SK-N-SH treated with all-trans-retinoic acid at 6 μM for 48 hours (cell line): ENCODE measurements at regions not wholly inside any gene's neighbourhood (a gene's known extent, or its start where the extent isn't known, plus 50 kb on each side); places are given as distances from the start of the nearest gene placed in this dataset.

Experiments used
- ATAC-seq: fragments of 200-7000 bp; cut with Tn5 transposase; 3 replicates; pipeline ENCODE4 v1.9.1; 2020; ENCODE audit warnings: mild to moderate bottlenecking, moderate library complexity
- BACH2 ChIP-seq: fragments of 250-450 bp; sonication (Bioruptor Pico); IDR thresholded peaks from 2 replicates; pipeline ENCODE4 v1.9.0; 2021; ENCODE audit warnings: mild to moderate bottlenecking, borderline replicate concordance
- CSDC2 ChIP-seq: fragments of 250-450 bp; sonication (Bioruptor Pico); IDR thresholded peaks from 2 replicates; pipeline ENCODE4 v1.5.0; 2020; ENCODE audit warnings: mild to moderate bottlenecking, moderate library complexity
- ESRRG ChIP-seq: fragments of 250-450 bp; sonication (Bioruptor Pico); IDR thresholded peaks from 2 replicates; pipeline ENCODE4 v1.6.1; 2021; ENCODE audit warnings: mild to moderate bottlenecking
- GLIS3 ChIP-seq: fragments of 250-450 bp; sonication (Bioruptor Pico); IDR thresholded peaks from 2 replicates; pipeline ENCODE4 v1.5.0; 2020; ENCODE audit warnings: mild to moderate bottlenecking, moderate library complexity
- ISL1 ChIP-seq: fragments of 250-450 bp; sonication (Bioruptor Pico); IDR thresholded peaks from 2 replicates; pipeline ENCODE4 v2.1.2; 2022; ENCODE audit warnings: mild to moderate bottlenecking, moderate library complexity
- OSR1 ChIP-seq: fragments of 250-450 bp; sonication (Bioruptor Pico); IDR thresholded peaks from 2 replicates; pipeline ENCODE4 v1.8.0; 2022; ENCODE audit warnings: moderate library complexity, mild to moderate bottlenecking, inconsistent platforms
- PPARA ChIP-seq: fragments of 250-450 bp; sonication (Bioruptor Pico); IDR thresholded peaks from 2 replicates; pipeline ENCODE4 v1.5.0; 2020; ENCODE audit warnings: mild to moderate bottlenecking, borderline replicate concordance
- RARB ChIP-seq: fragments of 250-450 bp; sonication (Bioruptor Pico); IDR thresholded peaks from 2 replicates; pipeline ENCODE4 v1.8.0; 2021; ENCODE audit warnings: mild to moderate bottlenecking, moderate library complexity
- SNAI2 ChIP-seq: fragments of 250-450 bp; sonication (Bioruptor Pico); IDR thresholded peaks from 2 replicates; pipeline ENCODE4 v1.5.0; 2020; ENCODE audit warnings: mild to moderate bottlenecking, moderate library complexity
- TCF4 ChIP-seq: fragments of 250-450 bp; sonication (Bioruptor Pico); IDR thresholded peaks from 2 replicates; pipeline ENCODE4 v1.8.0; 2021; ENCODE audit warnings: mild to moderate bottlenecking, moderate library complexity, borderline replicate concordance
- TOX ChIP-seq: fragments of 250-450 bp; sonication (Bioruptor Pico); IDR thresholded peaks from 2 replicates; pipeline ENCODE4 v1.8.0; 2021; ENCODE audit warnings: mild to moderate bottlenecking, moderate library complexity, borderline replicate concordance
- TSHZ2 ChIP-seq: fragments of 250-450 bp; sonication (Bioruptor Pico); IDR thresholded peaks from 2 replicates; pipeline ENCODE4 v1.5.0; 2020; ENCODE audit warnings: mild to moderate bottlenecking, moderate library complexity
- ZC3H10 ChIP-seq: fragments of 250-450 bp; sonication (Bioruptor Pico); IDR thresholded peaks from 2 replicates; pipeline ENCODE4 v1.5.1; 2021; ENCODE audit warnings: mild to moderate bottlenecking, moderate library complexity
- ZFP3 ChIP-seq: fragments of 250-450 bp; sonication (Bioruptor Pico); IDR thresholded peaks from 2 replicates; pipeline ENCODE4 v1.5.0; 2020; ENCODE audit warnings: mild to moderate bottlenecking, moderate library complexity
- ZFP30 ChIP-seq: fragments of 450-650 bp; formaldehyde crosslinking; IDR thresholded peaks from 2 replicates; pipeline ENCODE4 v1.5.0; 2022; ENCODE audit warnings: mild to moderate bottlenecking, moderate library complexity
- ZNF565 ChIP-seq: fragments of 450-650 bp; formaldehyde crosslinking; conservative IDR thresholded peaks from 2 replicates; pipeline ENCODE4 v1.5.0; 2020; ENCODE audit warnings: low read depth, mild to moderate bottlenecking, moderate library complexity
- ZNF70 ChIP-seq: fragments of 450-650 bp; formaldehyde crosslinking; IDR thresholded peaks from 2 replicates; pipeline ENCODE4 v1.5.0; 2020; ENCODE audit warnings: mild to moderate bottlenecking, moderate library complexity
- ZNF8 ChIP-seq: fragments of 450-650 bp; formaldehyde crosslinking; IDR thresholded peaks from 2 replicates; pipeline ENCODE4 v1.5.0; 2020; ENCODE audit warnings: mild to moderate bottlenecking, moderate library complexity
- TF ChIP-seq, protein P1 (sequence below): fragments of 250-450 bp; sonication (Bioruptor Pico); IDR thresholded peaks from 2 replicates; pipeline ENCODE4 v1.8.0; 2021; ENCODE audit warnings: low read depth, mild to moderate bottlenecking, moderate library complexity, borderline replicate concordance
- TF ChIP-seq, protein P2 (sequence below): fragments of 250-450 bp; sonication (Bioruptor Pico); IDR thresholded peaks from 2 replicates; pipeline ENCODE4 v1.5.1; 2021; ENCODE audit warnings: mild to moderate bottlenecking, moderate library complexity
- TF ChIP-seq, protein P3 (sequence below): fragments of 250-450 bp; sonication (Bioruptor Pico); IDR thresholded peaks from 2 replicates; pipeline ENCODE4 v1.5.1; 2020; ENCODE audit warnings: low read depth, mild to moderate bottlenecking, moderate library complexity
- TF ChIP-seq, protein P4 (sequence below): fragments of 250-450 bp; sonication (Bioruptor Pico); IDR thresholded peaks from 2 replicates; pipeline ENCODE4 v1.8.0; 2020; ENCODE audit warnings: mild to moderate bottlenecking, moderate library complexity, borderline replicate concordance

DNA sequence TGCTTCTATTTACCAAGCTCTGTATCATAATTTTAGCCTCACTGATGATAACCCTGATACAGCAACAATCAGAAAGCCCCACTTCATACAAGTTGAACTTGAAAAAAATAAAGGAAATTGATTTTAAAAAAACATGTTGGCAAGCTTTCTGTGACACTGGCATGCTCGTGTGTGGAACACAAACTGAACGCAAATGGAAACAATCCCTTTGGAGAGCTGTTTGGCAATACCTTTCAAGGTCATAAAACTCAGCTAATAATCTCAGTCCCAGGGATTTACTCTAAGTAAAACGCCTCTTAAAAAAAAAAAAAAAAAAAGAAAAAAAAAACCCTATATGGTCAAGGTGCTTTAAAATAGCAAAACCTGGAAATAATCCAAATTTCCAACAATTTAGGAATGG, 166.7 kb upstream of the BCL6 start:
- no peak for ATAC-seq
- TF ChIP-seq ZFP30 (CRISPR knock-in tag) = no peak
- TF ChIP-seq CSDC2 = no peak
- no peak for TF ChIP-seq TOX (CRISPR knock-in tag)
- TF ChIP-seq, protein P1, sequence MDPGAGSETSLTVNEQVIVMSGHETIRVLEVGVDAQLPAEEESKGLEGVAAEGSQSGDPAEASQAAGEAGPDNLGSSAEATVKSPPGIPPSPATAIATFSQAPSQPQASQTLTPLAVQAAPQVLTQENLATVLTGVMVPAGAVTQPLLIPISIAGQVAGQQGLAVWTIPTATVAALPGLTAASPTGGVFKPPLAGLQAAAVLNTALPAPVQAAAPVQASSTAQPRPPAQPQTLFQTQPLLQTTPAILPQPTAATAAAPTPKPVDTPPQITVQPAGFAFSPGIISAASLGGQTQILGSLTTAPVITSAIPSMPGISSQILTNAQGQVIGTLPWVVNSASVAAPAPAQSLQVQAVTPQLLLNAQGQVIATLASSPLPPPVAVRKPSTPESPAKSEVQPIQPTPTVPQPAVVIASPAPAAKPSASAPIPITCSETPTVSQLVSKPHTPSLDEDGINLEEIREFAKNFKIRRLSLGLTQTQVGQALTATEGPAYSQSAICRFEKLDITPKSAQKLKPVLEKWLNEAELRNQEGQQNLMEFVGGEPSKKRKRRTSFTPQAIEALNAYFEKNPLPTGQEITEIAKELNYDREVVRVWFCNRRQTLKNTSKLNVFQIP (CRISPR knock-in tag) = no peak
- no peak for TF ChIP-seq TCF4 (CRISPR knock-in tag)
- no peak for TF ChIP-seq TSHZ2
- TF ChIP-seq RARB (CRISPR knock-in tag) = no peak
- TF ChIP-seq PPARA (CRISPR knock-in tag) = no peak
- TF ChIP-seq ZNF565 (CRISPR knock-in tag) = no peak
- no peak for TF ChIP-seq ZC3H10 (CRISPR knock-in tag)
- TF ChIP-seq ZNF70 = no peak
- TF ChIP-seq GLIS3 (CRISPR knock-in tag) = no peak
- TF ChIP-seq, protein P2, sequence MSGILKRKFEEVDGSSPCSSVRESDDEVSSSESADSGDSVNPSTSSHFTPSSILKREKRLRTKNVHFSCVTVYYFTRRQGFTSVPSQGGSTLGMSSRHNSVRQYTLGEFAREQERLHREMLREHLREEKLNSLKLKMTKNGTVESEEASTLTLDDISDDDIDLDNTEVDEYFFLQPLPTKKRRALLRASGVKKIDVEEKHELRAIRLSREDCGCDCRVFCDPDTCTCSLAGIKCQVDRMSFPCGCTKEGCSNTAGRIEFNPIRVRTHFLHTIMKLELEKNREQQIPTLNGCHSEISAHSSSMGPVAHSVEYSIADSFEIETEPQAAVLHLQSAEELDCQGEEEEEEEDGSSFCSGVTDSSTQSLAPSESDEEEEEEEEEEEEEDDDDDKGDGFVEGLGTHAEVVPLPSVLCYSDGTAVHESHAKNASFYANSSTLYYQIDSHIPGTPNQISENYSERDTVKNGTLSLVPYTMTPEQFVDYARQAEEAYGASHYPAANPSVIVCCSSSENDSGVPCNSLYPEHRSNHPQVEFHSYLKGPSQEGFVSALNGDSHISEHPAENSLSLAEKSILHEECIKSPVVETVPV (CRISPR knock-in tag) = no peak
- TF ChIP-seq BACH2 (CRISPR knock-in tag) = no peak
- no peak for TF ChIP-seq ZNF8 (CRISPR knock-in tag)
- no peak for TF ChIP-seq ESRRG (CRISPR knock-in tag)
- no peak for TF ChIP-seq SNAI2 (CRISPR knock-in tag)
- TF ChIP-seq, protein P3, sequence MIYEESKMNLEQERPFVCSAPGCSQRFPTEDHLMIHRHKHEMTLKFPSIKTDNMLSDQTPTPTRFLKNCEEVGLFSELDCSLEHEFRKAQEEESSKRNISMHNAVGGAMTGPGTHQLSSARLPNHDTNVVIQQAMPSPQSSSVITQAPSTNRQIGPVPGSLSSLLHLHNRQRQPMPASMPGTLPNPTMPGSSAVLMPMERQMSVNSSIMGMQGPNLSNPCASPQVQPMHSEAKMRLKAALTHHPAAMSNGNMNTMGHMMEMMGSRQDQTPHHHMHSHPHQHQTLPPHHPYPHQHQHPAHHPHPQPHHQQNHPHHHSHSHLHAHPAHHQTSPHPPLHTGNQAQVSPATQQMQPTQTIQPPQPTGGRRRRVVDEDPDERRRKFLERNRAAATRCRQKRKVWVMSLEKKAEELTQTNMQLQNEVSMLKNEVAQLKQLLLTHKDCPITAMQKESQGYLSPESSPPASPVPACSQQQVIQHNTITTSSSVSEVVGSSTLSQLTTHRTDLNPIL = no peak

GRCh38 chr3:187913617-187914033, 168.4 kb upstream of the BCL6 start:
- peak; percentile 40; the same call in 2 of the 3 replicates for ATAC-seq
- TF ChIP-seq ESRRG (CRISPR knock-in tag) (no peak), SNAI2 (CRISPR knock-in tag) (no peak), OSR1 (CRISPR knock-in tag) (no peak), ISL1 (no peak), ZFP3 (CRISPR knock-in tag) (no peak), TOX (CRISPR knock-in tag) (no peak), TSHZ2 (no peak), ZC3H10 (CRISPR knock-in tag) (no peak), ZNF70 (no peak), ZNF8 (CRISPR knock-in tag) (no peak), PPARA (CRISPR knock-in tag) (no peak)
- TF ChIP-seq, protein P3 = no peak
- TF ChIP-seq, protein P4, sequence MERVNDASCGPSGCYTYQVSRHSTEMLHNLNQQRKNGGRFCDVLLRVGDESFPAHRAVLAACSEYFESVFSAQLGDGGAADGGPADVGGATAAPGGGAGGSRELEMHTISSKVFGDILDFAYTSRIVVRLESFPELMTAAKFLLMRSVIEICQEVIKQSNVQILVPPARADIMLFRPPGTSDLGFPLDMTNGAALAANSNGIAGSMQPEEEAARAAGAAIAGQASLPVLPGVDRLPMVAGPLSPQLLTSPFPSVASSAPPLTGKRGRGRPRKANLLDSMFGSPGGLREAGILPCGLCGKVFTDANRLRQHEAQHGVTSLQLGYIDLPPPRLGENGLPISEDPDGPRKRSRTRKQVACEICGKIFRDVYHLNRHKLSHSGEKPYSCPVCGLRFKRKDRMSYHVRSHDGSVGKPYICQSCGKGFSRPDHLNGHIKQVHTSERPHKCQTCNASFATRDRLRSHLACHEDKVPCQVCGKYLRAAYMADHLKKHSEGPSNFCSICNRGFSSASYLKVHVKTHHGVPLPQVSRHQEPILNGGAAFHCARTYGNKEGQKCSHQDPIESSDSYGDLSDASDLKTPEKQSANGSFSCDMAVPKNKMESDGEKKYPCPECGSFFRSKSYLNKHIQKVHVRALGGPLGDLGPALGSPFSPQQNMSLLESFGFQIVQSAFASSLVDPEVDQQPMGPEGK (CRISPR knock-in tag) = no peak
